NAMALWA (cell line): ENCODE measurements at regions not wholly inside any gene's neighbourhood (a gene's known extent, or its start where the extent isn't known, plus 50 kb on each side); places are given as distances from the start of the nearest gene placed in this dataset.
"Not testable (repeated sequence)": the region's sequence is repeated elsewhere in the genome, so short reads cannot be mapped to it uniquely, and the experiment has no call there.

ENCODE experiments used
- DNase-seq: peaks from one replicate; pipeline ENCODE4 v3.0.0-alpha.2; 2015; ENCODE audit warnings: low spot score

DNA sequence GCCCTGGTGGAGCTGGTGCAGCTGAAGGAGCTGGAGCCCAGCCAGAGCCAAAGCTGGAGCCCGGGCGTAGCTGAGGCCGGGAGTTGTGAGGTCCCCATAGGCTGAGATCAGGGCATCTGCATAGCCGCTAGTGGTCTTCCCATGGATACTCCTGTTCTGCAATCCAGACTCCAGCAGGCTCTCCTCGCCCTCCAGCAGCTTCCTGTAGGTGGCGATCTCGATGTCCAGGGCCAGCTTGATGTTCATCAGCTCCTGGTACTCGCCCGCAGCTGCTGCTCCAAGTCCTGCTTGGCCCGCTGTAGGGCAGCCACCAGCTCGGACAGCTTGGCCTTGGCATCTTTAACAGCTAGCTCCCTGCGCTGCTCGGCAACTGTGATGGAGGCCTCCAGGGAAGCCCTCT, 966.1 kb downstream of the FSCB start:
- DNase-seq: no peak

DNA sequence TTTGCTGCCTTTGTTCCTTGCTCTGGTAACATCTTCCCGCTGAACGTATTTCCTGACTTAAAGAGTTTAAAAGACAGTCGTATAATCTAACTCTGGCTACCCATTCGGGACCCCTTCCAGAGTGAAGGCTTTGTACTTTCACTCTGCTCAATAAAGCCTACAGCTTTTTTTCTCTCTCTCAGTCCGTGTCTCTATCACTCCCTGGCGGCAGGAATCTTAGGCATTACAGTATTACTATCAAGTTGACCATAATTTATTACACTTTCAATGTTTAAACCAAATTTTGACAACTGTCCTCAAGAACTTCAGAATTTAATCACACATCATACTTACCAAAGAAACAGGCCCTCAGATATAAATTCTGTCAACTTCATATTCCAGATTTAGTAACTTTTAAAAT, 967.9 kb downstream of the FSCB start:
- DNase-seq: no peak

DNA sequence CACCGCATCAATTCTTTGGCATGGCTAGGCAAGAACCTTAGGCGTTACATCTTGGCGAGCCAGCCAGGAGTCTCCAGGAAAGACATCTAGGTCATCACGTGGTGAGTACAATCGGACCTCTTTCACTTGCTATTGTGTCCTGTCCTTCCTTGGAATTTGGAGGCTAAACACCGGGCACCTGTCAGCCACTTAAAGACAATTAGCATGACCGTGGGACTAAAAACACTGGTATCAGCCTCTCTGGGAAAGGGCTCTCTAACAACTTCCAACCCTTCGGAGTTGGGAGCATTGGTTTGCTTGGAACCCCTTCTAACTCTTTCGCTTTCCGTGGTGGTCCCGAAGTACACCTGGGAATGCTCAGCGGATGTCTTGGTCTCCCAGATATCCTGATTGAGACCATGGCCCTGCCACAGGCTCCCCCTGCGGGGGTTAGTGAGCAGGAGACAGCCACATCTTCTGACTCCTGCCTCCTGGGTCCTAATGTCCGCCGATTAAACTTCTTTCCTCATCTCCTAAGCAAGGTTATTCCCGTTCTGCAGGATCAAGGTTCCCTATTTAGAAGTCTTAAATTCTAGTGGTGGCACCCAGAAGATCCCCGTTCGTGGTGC, 971.7 kb downstream of the FSCB start:
- DNase-seq: no peak

DNA sequence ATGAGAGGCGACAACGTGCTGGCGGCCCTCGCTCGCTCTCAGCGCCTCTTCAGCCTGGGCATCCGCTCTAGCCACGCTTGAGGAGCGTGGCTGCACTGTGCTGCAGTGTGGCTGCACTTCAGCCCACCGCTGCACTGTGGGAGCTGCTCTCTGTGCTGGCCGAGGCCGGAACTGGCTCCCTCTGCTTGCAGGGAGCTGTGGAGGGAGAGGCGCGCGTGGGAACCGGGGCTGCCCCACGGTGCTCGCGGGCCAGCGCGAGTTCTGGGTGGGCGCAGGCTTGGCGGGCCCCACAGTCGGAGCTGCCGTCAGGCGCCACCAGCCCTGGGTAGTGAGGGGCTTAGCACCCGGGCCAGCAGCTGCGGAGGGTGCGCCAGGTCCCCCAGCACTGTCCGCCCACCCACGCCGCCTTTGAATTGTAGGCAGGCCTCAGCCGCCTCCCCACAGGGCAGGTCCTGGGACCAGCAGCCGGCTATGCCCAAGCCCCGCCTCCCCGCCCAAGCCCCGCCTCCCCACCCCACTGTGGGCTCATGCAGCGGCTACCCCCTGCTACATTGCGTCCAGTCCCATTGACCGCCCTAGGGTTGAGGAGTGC, 974.2 kb downstream of the FSCB start:
- no peak for DNase-seq

DNA sequence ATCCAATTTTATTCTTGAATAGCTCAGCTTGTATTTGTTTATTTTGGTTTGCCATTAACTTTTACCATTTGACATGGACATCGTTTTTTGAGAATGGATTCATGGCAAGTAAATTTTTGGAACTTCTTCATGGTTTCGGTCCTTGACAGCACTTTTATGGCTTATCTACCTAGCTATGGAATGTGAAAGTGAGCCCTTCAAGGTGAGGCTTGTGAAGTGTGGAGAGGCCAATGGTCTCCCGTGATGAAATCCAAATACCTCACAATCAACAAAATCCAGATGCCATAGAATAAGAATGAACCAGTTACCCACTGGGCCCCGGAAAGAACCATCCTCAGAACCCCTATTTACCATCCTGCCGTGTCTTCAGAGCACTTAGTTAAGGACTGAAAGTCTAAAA, 978.8 kb downstream of the FSCB start:
- DNase-seq: no peak

DNA sequence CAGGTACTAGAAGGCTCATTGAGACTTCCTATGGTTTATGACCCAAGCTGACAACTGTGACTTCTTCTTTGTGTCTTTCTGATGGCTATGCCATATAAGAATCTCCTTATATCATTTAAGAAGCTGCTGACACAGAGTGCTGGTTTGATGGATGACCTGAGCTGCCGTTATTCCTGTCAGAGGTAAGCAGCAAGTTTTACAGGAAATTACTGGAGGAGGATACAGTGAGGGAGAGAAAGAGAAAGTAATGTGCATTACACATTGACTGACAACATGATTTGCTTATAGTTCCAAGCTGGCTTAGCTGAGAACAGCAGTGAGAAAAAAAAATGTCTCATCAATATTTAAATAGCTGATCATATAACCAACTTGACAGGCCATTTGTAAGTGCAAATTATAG, 981.4 kb downstream of the FSCB start:
- DNase-seq: no peak

DNA sequence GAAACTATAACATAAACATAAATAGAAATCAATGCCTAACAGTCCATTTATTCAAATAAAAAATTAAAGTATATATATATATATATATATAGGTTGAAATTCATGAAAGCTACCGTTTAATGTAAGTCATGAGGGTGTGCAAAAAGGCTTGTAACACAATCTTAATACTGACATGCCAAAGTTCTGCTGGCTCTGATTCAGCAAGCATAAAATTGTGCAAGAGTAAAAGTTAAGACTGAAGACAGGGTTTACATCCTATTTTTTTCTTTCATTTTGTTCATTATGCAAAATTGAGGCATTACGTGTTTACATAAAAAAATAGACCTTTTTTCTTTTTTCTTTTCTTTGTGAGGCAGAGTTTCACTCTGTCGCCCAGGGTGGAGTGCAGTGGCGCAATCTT, 984.2 kb downstream of the FSCB start:
- no peak for DNase-seq

DNA sequence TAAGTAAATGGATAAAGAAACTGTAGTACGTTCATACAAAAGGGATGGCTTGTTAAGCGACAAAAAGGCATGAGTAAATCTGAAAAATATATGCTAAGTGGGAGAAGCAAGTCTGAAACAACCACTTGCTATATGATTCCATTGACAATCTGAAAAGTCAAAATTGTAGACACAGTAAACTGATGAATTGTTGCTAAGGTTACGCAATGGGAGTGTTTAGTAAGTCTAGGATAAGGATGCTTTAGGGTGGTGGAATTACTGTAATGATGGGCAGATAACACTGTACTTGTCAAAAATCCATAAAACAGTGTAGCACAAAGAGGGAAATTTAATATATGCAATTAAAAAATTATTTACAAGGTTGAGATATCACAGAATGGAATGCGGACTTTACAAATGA, 984.9 kb downstream of the FSCB start:
- DNase-seq: no peak

DNA sequence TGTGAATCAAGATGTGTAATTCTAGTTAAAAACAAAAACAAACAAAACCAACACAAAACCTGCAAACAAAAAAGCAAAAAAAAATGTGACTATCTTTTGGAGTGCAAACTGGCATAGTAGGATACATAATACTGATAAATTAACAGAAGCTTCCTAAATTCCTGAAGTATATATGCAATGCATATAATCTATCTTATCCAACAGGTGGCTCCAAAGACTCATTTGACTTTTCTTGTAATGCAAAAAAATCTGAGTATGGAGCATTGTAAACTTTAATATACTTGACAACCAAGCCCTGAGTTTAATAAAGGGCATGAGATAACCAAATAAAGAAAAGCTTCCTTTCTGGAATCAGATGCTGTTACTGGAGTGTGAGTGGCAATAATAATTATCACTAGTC, 1003.6 kb downstream of the FSCB start:
- DNase-seq: no peak

DNA sequence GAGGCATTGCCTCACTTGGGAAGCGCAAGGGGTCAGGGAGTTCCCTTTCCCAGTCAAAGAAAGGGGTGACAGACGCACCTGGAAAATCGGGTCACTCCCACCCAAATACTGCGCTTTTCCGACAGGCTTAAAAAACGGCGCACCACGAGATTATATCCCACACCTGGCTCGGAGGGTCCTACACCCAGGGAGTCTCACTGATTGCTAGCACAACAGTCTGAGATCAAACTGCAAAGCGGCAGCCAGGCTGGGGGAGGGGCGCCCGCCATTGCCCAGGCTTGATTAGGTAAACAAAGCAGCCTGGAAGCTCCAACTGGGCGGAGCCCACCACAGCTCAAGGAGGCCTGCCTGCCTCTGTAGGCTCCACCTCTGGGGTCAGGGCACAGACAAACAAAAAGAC, 1014.7 kb downstream of the FSCB start:
- not testable (repeated sequence) for DNase-seq

DNA sequence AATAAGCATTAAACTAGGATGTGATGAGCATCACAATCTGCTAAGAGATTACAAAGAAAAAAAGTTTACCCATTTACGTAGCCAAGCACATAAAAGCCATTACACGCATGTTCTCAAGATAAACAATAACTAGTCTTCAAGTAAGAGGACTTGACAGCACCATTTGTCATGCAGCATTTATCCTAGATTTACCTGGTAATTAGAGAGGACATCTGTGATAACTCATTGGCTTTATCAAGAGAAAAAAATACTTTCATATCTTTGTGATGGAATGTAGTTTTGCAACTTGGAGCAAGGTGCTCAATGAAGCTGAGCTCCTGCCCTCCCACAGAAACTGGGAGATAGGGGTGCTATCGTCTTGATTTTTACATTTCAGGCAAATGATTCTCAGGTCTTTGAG, 1023.7 kb downstream of the FSCB start:
- no peak for DNase-seq

DNA sequence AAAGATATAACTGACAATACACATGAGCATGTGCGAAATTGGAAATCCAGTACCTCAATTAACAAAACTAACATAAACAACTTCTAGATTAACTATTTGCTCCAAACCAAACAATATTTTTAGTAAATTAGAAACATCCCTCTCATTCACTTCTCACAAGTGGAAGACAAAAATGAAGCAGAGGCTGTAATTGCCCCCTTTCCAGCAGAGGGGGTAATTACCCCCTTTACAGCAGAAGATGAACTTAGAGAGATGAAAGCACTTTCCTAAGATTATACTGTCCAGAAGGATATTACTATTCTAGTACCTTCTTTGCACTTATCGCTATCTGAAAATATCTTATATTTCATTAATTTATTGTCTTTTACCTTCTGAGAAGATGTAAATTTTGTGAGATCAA, 1025.2 kb downstream of the FSCB start:
- no peak for DNase-seq

DNA sequence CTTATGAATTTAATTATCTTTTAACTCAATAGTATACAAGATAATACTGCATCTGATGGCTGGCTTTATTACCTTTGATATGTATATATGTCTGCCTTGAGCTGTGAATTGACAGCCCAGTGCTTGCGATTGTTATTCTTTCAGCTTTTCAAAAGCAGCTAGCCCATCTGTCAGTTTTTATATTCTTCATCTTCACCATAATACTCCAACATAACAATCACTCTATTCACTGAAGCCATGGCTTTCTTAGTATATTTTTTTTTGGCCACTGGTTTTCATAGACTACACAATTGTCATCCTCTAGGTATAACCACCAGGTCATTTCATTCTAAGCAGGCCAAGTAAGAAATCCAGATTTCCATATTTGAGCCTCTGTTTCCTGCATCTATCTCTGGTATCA, 1026.1 kb downstream of the FSCB start:
- no peak for DNase-seq

DNA sequence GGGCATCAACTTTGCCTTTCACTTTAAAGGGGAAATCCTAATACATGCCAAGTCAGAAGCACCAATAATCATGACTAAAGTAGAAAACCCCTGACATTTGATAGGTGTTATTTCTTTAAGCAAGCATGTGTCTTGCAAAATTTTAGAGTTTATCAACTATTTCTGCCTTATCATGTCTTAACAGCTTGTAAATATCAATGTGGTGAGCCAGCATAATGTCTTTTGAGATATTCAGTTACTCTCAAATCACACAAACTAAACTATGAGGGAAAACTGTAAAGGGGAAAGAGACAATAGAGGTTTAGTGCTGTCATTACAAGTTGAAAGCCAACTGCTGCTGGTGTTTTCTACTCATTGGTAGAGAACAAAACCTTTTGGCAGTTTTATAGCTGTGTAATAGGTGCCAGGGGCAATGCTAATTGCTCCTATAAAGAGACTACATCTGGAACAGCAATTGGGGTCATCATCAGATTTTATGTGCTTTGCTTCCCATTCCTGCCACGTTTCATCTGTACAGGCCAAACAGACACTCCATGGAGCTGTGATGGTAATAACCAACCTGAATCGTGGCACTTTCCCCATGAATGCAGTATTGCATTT, 1027.4 kb downstream of the FSCB start:
- DNase-seq: no peak

DNA sequence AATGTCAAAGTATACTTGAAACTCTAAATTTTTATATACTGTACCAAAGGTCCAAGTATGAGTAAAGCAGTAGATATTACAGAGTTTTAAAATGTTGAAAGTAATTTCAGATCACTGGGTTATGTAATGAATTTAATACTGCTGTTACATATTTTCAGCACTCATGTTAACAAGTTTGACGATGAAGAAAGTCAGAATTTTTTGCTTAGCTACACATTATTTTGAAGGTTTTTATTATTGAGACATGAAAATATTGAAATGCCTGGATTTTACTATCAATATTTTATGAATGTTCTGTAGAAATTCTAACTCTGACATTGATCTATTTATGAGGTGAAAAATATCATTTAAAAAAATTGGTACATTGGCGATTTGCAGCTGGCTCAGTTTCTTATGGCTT, 1030.3 kb downstream of the FSCB start:
- DNase-seq: no peak

DNA sequence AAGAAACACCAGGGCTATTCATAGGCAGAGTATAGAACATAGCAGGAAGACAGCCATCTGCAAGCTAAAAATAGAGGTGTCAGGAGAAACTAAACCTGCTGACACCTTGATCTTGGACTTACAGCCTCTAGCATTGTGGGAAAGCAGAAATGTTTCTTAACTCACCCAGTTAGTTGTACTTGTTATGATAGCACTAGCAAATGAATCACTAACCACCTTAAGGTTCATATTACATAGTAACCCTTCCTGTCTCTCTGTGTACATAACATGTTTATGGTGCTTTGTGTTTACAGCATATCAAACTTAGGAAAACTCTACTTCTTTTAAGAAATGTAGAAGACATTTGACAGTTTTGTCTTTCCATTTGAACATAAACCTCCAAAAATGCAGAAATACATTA, 1031.3 kb downstream of the FSCB start:
- no peak for DNase-seq

DNA sequence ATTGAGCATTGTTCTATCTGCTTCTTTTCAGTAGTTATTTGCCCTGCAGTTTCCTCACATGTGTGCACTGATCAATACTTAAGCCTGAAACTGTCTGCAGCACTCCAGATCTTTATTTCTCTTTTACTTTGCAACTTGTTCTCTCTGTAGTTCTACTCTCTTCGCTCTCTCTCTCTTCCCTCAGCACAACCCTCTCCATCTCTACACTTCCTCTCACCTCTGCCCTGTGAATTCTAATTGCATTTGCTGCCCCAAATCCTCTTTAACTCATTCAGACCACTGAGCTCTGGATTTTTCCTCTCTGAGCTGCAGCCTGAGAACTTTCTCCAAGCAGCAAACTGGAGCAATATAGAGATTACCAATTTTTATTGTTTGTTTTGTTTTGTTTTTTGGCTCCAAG, 1035.5 kb downstream of the FSCB start:
- no peak for DNase-seq

DNA sequence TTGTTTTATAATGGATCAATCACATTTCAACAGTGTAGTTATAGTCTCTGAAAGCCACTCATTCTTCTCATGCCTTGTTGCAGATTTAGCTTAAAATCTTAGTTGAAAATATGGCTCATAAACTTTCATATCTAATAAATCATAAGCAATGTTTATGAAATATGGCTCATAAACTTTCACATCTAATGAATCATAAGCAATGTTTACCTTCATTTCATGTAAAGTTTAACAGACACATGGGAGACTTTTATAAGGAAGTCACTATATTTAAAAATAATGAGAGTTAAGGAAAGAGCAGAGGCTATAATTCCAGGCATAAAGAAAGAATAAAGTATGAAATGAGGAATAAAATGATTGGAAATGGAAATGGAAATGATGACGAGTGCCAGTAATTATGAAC, 1042.1 kb downstream of the FSCB start:
- no peak for DNase-seq

DNA sequence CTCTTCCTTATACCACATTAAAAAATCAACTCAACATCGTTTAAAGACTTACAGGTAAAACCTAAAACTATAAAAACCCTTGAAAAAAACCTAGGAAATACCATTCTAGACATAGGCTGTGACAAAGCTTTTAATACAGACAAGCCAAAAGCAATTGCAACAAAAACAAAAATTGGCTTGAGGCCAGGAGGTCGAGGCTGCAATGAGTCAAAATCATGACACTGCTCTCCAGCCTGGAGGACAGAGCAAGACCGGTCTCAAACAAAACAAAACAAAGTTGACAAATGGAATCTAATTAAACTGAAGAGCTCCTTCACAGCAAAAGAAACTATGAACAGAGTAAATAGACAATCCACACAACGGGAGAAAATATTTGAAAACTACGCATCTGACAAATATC, 1057.8 kb downstream of the FSCB start:
- no peak for DNase-seq

DNA sequence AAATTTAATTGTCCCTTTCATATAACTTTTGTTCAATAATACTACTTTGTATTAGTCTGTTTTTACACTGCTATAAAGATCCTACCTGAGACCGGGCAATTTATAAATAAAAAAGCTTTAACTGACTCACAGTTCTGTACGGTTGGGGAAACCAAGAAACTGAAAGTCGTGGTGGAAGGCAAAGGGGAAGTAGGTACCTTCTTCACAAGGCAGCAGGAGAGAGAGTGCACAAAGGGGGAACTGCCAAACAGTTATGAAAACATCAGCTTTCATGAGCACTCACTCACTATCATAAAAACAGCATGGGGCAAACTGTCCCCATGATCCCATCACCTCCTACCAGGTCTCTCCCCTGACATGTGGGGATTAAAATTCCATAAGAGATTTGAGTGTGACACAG, 1069.0 kb downstream of the FSCB start:
- DNase-seq: no peak

DNA sequence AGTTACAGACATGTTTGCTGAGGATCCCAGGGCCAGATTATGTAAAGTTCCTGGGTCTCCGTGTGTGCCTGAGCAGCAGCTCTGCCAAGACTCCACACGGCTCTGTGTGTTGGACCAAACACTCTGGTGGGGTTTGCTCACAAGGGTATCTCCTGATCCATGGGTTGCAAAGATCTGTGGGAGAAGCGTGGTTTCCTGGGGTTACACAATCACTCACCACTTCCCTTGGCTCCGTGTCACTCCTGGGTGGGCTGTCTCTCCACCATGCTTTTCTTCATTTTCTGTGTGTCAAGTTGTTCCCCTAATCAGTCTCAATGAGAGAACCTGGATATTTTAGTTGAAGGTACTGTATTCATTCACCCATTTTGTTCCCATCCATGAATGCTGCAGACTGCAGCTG, 1088.8 kb downstream of the FSCB start:
- DNase-seq: no peak

DNA sequence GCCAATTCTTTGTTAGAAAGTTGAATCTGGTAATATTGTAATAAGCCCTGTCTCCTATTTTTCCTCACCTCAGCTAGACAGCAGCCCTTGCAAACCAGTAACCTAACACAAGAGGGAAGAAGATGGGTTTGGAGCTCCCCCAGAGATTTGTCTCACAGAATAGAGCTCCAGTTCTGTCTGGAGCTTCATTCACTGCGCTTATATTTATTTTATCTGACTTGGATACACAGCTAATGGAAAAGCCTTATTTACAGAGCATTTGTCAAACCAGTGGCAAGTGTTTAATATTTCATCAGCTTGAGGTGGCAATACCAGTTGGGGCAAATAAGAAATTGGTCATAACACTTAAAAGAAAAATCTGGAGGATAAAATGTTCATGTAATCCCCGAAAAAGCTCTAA, 1094.0 kb downstream of the FSCB start:
- DNase-seq: no peak

DNA sequence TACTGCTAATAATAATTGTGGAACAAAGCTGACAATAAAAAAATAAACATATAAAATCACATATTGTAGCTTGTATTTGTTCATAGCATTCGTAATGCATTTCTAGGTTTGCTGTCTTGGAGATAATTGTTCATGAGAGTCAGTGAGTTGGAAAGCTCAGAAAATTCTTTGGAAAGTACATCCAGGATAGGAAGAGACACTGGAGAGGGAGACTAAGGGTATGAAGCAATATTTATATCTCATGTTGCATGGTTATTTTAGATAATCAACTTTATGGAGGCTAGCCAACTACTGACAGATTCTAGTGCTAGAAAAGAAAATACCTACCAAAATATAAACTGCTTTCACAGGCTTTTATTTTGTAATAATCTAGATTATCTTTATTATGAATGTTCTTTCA, 1095.2 kb downstream of the FSCB start:
- no peak for DNase-seq

DNA sequence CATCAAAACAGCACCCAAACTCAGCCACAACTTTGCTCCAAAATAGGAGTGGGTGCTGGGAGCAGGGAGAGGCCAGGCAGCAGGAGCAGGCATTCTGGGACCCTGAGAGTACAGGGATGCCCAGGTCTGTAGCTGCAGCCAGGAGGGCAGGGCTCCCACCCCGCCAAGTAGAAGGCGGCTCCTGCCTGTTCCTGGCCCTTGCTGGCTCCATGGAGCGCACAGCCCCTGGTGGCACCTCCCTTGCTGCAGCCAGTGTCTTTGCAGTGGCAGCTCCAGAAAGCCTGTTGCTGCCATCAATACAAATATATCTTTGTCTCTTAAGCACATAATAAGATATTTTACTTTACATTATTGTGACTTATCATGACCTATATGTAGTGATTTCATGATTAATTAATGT, 1096.5 kb downstream of the FSCB start:
- DNase-seq: no peak
